Gastrocnemius medialis (tissue), 4 donors: ENCODE measurements at regions not wholly inside any gene's neighbourhood (a gene's known extent, or its start where the extent isn't known, plus 50 kb on each side); places are given as distances from the start of the nearest gene placed in this dataset.

Experiments used
- CTCF ChIP-seq, 5 experiments: fragments of 450-650 bp in 3 of 5; fragments of 200-600 bp in 2 of 5; sonication (generic) in 2 of 5; IDR thresholded peaks in 4 of 5; conservative IDR thresholded peaks in 1 of 5; 1 replicate in 4 of 5; 2 replicates in 1 of 5; pipeline ENCODE4 v1.5.1; 2016 to 2019; ENCODE audit warnings: antibody characterized with exemption in 5 of 5, mild to moderate bottlenecking in 3 of 5, moderate library complexity in 3 of 5
- POLR2A ChIP-seq, 2 donors: fragments of 450-650 bp; IDR thresholded peaks; one replicate each; pipeline ENCODE4 v1.6.1; 2017; ENCODE audit warnings: antibody characterized with exemption in 2 of 2, mild to moderate bottlenecking in 2 of 2, moderate library complexity in 2 of 2

DNA sequence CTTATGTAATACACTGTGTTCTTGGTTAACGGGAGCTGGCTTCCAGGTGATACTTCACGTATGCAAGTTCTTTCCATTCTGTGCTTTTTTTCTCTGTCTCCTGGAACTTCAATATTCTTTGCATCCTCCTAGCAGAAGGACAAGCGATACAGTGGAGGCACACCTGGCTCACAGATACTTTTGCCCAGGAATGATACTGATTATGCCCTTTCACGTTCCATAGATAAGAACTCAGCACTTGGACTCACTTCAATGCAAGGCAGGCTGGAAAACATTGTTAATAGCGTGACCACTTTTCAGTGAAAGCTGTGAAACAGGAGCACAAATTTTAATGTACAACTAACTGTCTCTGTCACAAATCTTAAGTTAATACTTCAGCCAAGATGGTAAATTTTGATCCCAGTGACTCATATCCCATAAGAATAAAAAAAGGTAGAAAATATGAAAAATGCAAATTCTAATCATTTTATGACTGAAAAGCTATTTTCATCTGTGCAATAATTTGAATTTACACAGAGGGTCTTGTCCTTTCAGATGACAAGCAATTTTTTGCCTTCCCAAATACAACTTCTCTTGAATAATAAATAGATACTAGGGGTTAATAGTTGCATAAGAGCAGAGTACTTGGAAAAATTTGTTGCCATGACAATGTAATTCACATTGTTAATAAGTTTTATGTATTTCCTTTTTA, 919.0 kb downstream of the GALC start:
- no peak for TF ChIP-seq CTCF (IDR thresholded peaks at IDR 0.05 in 4 of 5, conservative IDR thresholded peaks at IDR 0.05 in 1 of 5)
- TF ChIP-seq POLR2A (IDR thresholded peaks at IDR 0.05), result no peak
